ENCODE measurements at regions not wholly inside any gene's neighbourhood (a gene's known extent, or its start where the extent isn't known, plus 50 kb on each side); places are given as distances from the start of the nearest gene placed in this dataset.

DNA sequence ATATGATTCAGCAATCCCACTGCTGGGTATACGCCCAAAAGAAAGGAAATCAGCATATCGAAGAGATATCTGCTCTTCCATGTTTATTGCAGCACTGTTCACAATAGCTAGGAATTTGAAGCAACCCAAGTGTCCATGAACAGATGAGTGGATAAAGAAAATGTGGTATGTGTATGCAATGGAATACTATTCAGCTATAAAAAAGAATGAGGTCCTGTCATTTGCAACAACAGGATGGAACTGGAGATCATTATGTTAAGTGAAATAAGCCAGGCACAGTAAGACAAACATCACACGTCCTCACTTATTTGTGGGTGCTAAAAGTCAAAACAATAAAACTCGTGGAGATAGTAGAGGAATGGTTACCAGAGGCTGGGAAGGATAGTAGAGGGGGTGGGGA is 153.8 kb upstream of the LEF1 start:
- TF ChIP-seq, protein P1, sequence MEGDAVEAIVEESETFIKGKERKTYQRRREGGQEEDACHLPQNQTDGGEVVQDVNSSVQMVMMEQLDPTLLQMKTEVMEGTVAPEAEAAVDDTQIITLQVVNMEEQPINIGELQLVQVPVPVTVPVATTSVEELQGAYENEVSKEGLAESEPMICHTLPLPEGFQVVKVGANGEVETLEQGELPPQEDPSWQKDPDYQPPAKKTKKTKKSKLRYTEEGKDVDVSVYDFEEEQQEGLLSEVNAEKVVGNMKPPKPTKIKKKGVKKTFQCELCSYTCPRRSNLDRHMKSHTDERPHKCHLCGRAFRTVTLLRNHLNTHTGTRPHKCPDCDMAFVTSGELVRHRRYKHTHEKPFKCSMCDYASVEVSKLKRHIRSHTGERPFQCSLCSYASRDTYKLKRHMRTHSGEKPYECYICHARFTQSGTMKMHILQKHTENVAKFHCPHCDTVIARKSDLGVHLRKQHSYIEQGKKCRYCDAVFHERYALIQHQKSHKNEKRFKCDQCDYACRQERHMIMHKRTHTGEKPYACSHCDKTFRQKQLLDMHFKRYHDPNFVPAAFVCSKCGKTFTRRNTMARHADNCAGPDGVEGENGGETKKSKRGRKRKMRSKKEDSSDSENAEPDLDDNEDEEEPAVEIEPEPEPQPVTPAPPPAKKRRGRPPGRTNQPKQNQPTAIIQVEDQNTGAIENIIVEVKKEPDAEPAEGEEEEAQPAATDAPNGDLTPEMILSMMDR (IDR thresholded peaks at IDR 0.05 in 8 of 11, conservative IDR thresholded peaks at IDR 0.05 in 3 of 11) = no peak
- TF ChIP-seq POLR2A (IDR thresholded peaks at IDR 0.05) = no peak
